22Rv1 (cell line): ENCODE measurements at regions not wholly inside any gene's neighbourhood (a gene's known extent, or its start where the extent isn't known, plus 50 kb on each side); places are given as distances from the start of the nearest gene placed in this dataset.

Source experiments
- ZFX ChIP-seq: fragments of 450-650 bp; IDR thresholded peaks from 2 replicates; pipeline ENCODE4 v1.6.1; 2017; ENCODE audit warnings: antibody characterized with exemption, borderline replicate concordance
- TF ChIP-seq, protein P1 (sequence below): fragments of 450-650 bp; IDR thresholded peaks from 2 replicates; pipeline ENCODE4 v1.5.1; 2017; ENCODE audit warnings: mild to moderate bottlenecking

DNA sequence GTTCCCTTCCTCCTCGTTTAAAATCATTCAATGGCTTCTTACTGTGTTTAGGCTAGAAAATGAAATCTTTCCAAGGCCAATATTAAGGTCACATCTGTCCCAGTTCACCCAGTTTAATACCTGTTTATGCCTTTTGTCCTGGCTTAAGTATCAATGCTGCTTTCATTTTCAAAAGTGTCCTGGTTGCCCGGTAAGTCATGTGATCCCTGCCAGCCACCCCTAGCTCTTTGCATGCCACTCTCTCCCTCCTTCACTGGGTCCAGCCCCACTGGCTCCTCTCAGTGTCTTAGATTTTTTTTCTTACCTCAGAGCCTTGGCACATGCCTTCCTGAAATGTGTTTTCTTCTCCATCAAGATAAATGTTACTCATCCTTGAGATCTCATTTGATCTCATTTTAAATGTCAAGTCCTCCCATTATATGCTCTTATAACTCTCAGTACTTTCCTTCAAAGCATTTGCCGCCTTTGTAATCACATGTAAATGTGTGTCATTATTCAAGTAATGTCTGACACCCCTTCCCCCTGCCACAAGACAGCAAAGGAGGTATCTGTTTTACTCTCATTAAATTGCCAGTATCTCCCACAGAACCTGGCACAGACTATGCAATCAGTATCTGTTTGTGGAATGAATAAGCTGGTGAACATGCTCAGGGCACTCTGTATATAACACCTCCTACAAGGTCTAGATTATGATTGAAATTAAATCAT, 472.5 kb upstream of the RPS6KA3 start:
- TF ChIP-seq, protein P1, sequence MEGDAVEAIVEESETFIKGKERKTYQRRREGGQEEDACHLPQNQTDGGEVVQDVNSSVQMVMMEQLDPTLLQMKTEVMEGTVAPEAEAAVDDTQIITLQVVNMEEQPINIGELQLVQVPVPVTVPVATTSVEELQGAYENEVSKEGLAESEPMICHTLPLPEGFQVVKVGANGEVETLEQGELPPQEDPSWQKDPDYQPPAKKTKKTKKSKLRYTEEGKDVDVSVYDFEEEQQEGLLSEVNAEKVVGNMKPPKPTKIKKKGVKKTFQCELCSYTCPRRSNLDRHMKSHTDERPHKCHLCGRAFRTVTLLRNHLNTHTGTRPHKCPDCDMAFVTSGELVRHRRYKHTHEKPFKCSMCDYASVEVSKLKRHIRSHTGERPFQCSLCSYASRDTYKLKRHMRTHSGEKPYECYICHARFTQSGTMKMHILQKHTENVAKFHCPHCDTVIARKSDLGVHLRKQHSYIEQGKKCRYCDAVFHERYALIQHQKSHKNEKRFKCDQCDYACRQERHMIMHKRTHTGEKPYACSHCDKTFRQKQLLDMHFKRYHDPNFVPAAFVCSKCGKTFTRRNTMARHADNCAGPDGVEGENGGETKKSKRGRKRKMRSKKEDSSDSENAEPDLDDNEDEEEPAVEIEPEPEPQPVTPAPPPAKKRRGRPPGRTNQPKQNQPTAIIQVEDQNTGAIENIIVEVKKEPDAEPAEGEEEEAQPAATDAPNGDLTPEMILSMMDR, result no peak
- no peak for TF ChIP-seq ZFX
